CD14-positive monocyte (primary cell): ENCODE measurements at regions not wholly inside any gene's neighbourhood (a gene's known extent, or its start where the extent isn't known, plus 50 kb on each side); places are given as distances from the start of the nearest gene placed in this dataset.

Source experiments
- DNase-seq, 3 donors: peaks; one replicate each; pipeline ENCODE4 v3.0.0-alpha.2; 2011 to 2022
- H2AFZ ChIP-seq: 2 replicates; pipeline ENCODE4 v1.6.0; 2012; ENCODE audit warnings: mild to moderate bottlenecking, low read depth, low read length, inconsistent platforms; ENCODE audit not compliant: insufficient read depth, poor library complexity, severe bottlenecking
- H3K27ac ChIP-seq, 2 donors: 1 replicate in 1 of 2; 2 replicates in 1 of 2; pipeline ENCODE4 v1.5.1; 2012 to 2013; ENCODE audit warnings: low read length in 2 of 2, control low read depth in 1 of 2, inconsistent platforms in 1 of 2, low read depth in 1 of 2, mild to moderate bottlenecking in 1 of 2
- H3K27me3 ChIP-seq, 2 donors: one replicate each; pipeline versions ENCODE4 v1.6.0 to v1.6.1; 2011 to 2013; ENCODE audit warnings: low read length in 2 of 2; ENCODE audit not compliant: control insufficient read depth in 2 of 2, insufficient read depth in 2 of 2
- H3K36me3 ChIP-seq, 2 donors: replicated peaks in 1 of 2; 1 replicate in 1 of 2; 2 replicates in 1 of 2; pipeline versions ENCODE4 v1.5.1 to v1.6.1; 2012 to 2013; ENCODE audit warnings: low read length in 2 of 2, control low read depth in 1 of 2, inconsistent platforms in 1 of 2, mild to moderate bottlenecking in 1 of 2; ENCODE audit not compliant: insufficient read depth in 2 of 2, control insufficient read depth in 1 of 2
- H3K4me1 ChIP-seq, 2 donors: 1 replicate in 1 of 2; 2 replicates in 1 of 2; pipeline versions ENCODE4 v1.5.1 to v1.6.1; 2012 to 2013; ENCODE audit warnings: low read length in 2 of 2, control low read depth in 1 of 2, inconsistent platforms in 1 of 2, mild to moderate bottlenecking in 1 of 2, moderate library complexity in 1 of 2; ENCODE audit not compliant: insufficient read depth in 2 of 2, control insufficient read depth in 1 of 2
- H3K4me2 ChIP-seq: replicated peaks from 2 replicates; pipeline ENCODE3; 2012; ENCODE audit warnings: low read length, moderate library complexity, mild to moderate bottlenecking; ENCODE audit not compliant: poor library complexity, severe bottlenecking; ENCODE audit errors: extremely low read depth
- H3K4me3 ChIP-seq, 3 experiments: fragments of 200-600 bp in 1 of 3; sonication (generic) in 1 of 3; replicated peaks in 1 of 3; 1 replicate in 2 of 3; 2 replicates in 1 of 3; pipeline ENCODE4 v1.5.1; 2011 to 2013; ENCODE audit warnings: low read length in 3 of 3, mild to moderate bottlenecking in 3 of 3, control low read depth in 2 of 3, low read depth in 2 of 3, inconsistent platforms in 1 of 3, moderate library complexity in 1 of 3
- H3K79me2 ChIP-seq: 2 replicates; pipeline ENCODE4 v1.6.0; 2012; ENCODE audit warnings: mild to moderate bottlenecking, control low read depth, inconsistent platforms, low read length, moderate library complexity; ENCODE audit not compliant: insufficient read depth
- H3K9ac ChIP-seq: 2 replicates; pipeline ENCODE4 v1.6.0; 2017; ENCODE audit warnings: low read length, mild to moderate bottlenecking; ENCODE audit not compliant: insufficient read depth, poor library complexity, severe bottlenecking
- H3K9me3 ChIP-seq, 2 donors: replicated peaks in 1 of 2; 1 replicate in 1 of 2; 2 replicates in 1 of 2; pipeline versions ENCODE4 v1.5.1 to v1.6.1; 2012 to 2013; ENCODE audit warnings: low read length in 2 of 2, control low read depth in 1 of 2; ENCODE audit not compliant: control insufficient read depth in 1 of 2, insufficient read depth in 1 of 2
- H4K20me1 ChIP-seq: 2 replicates; pipeline ENCODE4 v1.6.0; 2012; ENCODE audit warnings: mild to moderate bottlenecking, low read length, control low read depth, moderate library complexity; ENCODE audit not compliant: insufficient read depth
- H3K27ac Mint-ChIP-seq, 7 donors: one replicate each; pipeline ENCODE4 v1.8.0; 2020; ENCODE audit warnings: mild to moderate bottlenecking in 7 of 7, mixed read lengths in 7 of 7, moderate library complexity in 6 of 7, inconsistent platforms in 2 of 7
- H3K27me3 Mint-ChIP-seq, 3 donors: one replicate each; pipeline ENCODE4 v1.8.0; 2021 to 2022; ENCODE audit warnings: low read depth in 3 of 3, mild to moderate bottlenecking in 3 of 3, mixed read lengths in 3 of 3, moderate library complexity in 3 of 3, inconsistent platforms in 1 of 3
- H3K36me3 Mint-ChIP-seq, 2 donors: one replicate each; pipeline ENCODE4 v1.8.0; 2020; ENCODE audit warnings: mixed read lengths in 2 of 2, inconsistent platforms in 1 of 2, mild to moderate bottlenecking in 1 of 2
- H3K4me1 Mint-ChIP-seq: one replicate; pipeline ENCODE4 v1.8.0; 2020; ENCODE audit warnings: mild to moderate bottlenecking, mixed read lengths
- H3K4me3 Mint-ChIP-seq, 2 donors: one replicate each; pipeline ENCODE4 v1.8.0; 2020; ENCODE audit warnings: mild to moderate bottlenecking in 2 of 2, mixed read lengths in 2 of 2, moderate library complexity in 1 of 2
- H3K9me3 Mint-ChIP-seq, 7 donors: one replicate each; pipeline ENCODE4 v1.8.0; 2020 to 2022; ENCODE audit warnings: mixed read lengths in 7 of 7, mild to moderate bottlenecking in 6 of 7, moderate library complexity in 6 of 7, inconsistent platforms in 2 of 7
- WGBS: methylation state at CpG from one replicate; pipeline ENCODE4 v1.1.5; 2013; ENCODE audit warnings: missing lambda C conversion rate; ENCODE audit not compliant: insufficient coverage; 5-methylcytosine and 5-hydroxymethylcytosine counted together
- intact Hi-C, 2 donors: fragments of 100-400 bp; cut with micrococcal nuclease; formaldehyde crosslinking; loops; one replicate each; pipeline versions ENCODE4 v1.15.0 to v1.15.1; 2023
- TF ChIP-seq, protein P1 (sequence below): fragments of 200-600 bp; IDR thresholded peaks from one replicate; pipeline ENCODE4 v1.8.0; 2022; ENCODE audit warnings: antibody characterized with exemption, mild to moderate bottlenecking

GRCh38 chr10:76719006-76719405 is 918.6 kb downstream of the KCNMA1 start:
- Mint-ChIP-seq H3K27me3 (peaks cover 0 to 5% (median 3%) of the 10 kb centered on the region in 3 donors), H3K4me1 (no peaks in the 10 kb centered on the region), H3K36me3 (no peaks in the 10 kb centered on the region), H3K4me3 (no peak overlapping the region), H3K27ac (no peak overlapping the region), H3K9me3 (peaks cover 0 to 2% (median 0%) of the 10 kb centered on the region in 7 donors)
- TF ChIP-seq, protein P1, sequence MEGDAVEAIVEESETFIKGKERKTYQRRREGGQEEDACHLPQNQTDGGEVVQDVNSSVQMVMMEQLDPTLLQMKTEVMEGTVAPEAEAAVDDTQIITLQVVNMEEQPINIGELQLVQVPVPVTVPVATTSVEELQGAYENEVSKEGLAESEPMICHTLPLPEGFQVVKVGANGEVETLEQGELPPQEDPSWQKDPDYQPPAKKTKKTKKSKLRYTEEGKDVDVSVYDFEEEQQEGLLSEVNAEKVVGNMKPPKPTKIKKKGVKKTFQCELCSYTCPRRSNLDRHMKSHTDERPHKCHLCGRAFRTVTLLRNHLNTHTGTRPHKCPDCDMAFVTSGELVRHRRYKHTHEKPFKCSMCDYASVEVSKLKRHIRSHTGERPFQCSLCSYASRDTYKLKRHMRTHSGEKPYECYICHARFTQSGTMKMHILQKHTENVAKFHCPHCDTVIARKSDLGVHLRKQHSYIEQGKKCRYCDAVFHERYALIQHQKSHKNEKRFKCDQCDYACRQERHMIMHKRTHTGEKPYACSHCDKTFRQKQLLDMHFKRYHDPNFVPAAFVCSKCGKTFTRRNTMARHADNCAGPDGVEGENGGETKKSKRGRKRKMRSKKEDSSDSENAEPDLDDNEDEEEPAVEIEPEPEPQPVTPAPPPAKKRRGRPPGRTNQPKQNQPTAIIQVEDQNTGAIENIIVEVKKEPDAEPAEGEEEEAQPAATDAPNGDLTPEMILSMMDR, result no peak
- Histone ChIP-seq H3K36me3 (no peaks in the 10 kb centered on the region), H3K79me2 (no peaks in the 10 kb centered on the region), H3K4me1 (no peaks in the 10 kb centered on the region), H3K4me2 (no peak overlapping the region), H4K20me1 (no peaks in the 10 kb centered on the region), H3K9ac (no peak overlapping the region), H3K27me3 (no peaks in the 10 kb centered on the region), H3K4me3 (no peak overlapping the region), H3K27ac (no peak overlapping the region), H3K9me3 (no peaks in the 10 kb centered on the region), H2AFZ (no peak overlapping the region)
- intact Hi-C loops, result no loop called here
- WGBS, result 60% methylated on average over 1 of the region's 4 CpGs
- no peak for DNase-seq

- no peak overlapping the region for H3K4me2 ChIP-seq
- intact Hi-C loops, result no loop called here
- H3K36me3 ChIP-seq, result no peaks in the 10 kb centered on the region
- no peaks in the 10 kb centered on the region for H3K4me1 Mint-ChIP-seq
- whole genome bisulfite sequencing, result no CpG with 5 or more reads among the region's 1 CpG
- H3K27ac Mint-ChIP-seq, result no peak overlapping the region
- peaks cover 0 to 6% (median 0%) of the 10 kb centered on the region in 7 donors for H3K9me3 Mint-ChIP-seq
- H3K27me3 Mint-ChIP-seq, result peaks cover 1 to 6% (median 5%) of the 10 kb centered on the region in 3 donors
- no peak overlapping the region for H3K4me3 ChIP-seq
- no peak overlapping the region for H3K27ac ChIP-seq
- H4K20me1 ChIP-seq, result no peaks in the 10 kb centered on the region
- H3K27me3 ChIP-seq, result no peaks in the 10 kb centered on the region
- no peaks in the 10 kb centered on the region for H3K4me1 ChIP-seq
- no peak overlapping the region for H3K9ac ChIP-seq
- H3K36me3 Mint-ChIP-seq, result no peaks in the 10 kb centered on the region
- no peak overlapping the region for H2AFZ ChIP-seq
- no peak for DNase-seq
- H3K9me3 ChIP-seq, result no peaks in the 10 kb centered on the region
- TF ChIP-seq, protein P1, result no peak
- no peaks in the 10 kb centered on the region for H3K79me2 ChIP-seq
- H3K4me3 Mint-ChIP-seq, result no peak overlapping the region
These were observed 920.5 kb downstream of the KCNMA1 start for GRCh38 chr10:76717141-76717540.
